GM19328 (cell line): ENCODE measurements at regions not wholly inside any gene's neighbourhood (a gene's known extent, or its start where the extent isn't known, plus 50 kb on each side); places are given as distances from the start of the nearest gene placed in this dataset.
"Not testable (repeated sequence)": the region's sequence is repeated elsewhere in the genome, so short reads cannot be mapped to it uniquely, and the experiment has no call there.

Source experiments
- ATAC-seq: cut with Tn5 transposase; IDR thresholded peaks from one replicate; pipeline ENCODE4 v1.9.1; 2021; ENCODE audit warnings: mild to moderate bottlenecking, moderate library complexity; ENCODE audit not compliant: unreplicated experiment

DNA sequence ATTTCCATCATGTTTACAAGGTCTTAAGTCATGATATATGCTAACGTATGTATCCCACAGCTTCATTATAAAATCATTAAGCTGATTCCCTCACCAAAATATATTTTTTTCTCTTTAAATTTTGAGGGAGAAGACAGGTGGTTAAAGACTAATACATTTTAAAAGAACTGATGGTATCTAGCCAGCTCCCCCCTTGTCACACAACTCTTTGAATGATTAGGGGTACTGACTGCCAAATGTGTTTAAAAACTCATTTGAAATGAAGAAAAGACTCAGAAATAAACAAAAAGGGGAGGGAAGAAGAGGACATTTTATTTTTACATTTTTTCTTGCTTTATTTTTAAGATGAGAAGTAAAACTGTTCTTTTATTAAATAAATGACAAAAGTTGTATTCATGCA, 805.3 kb downstream of the SATB2 start:
- no peak for ATAC-seq

- no peak for ATAC-seq
Measured at GRCh38 chr2:198645816-198646215, 811.9 kb downstream of the SATB2 start.

GRCh38 chr2:198641161-198641560, 816.6 kb downstream of the SATB2 start:
- ATAC-seq, result no peak

DNA sequence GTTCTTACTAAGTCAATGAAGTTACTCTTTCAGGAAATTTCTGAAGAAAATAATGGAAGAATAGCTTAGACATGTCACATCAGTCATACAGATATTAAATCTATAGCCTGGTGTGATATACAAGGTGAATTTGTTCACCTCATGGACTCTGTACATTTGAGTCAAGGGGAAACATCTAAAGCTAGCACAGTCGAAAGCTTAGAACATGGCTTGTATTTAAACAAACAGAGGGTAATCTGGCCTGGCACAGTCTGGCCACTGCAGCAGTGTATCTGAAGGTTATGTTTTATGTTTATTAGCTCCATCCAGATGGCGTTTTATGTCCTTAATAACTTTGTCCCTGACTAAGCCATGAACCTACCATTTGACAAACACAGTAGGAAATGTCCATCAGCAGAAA, 817.3 kb downstream of the SATB2 start:
- no peak for ATAC-seq

- ATAC-seq, result no peak
Measured at GRCh38 chr2:198639580-198639979, 818.2 kb downstream of the SATB2 start.

DNA sequence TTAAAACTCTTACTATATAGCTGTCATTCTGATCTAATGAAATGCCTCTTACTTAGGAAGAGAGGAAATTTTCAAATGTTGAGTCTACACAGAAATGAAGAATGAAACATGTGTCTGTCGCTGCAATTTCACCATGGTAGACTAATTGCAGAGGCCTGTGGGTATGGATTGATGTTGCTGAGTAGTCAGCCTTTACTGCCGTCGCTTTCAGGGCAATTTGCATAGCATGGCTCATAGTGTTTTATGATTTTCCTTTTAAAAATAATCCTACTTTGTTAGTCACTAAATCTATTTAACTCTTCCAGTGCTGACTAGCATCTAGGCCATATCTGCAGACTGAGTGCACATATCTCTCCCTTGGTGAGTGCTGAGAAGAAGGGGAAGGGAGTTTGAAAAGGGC, 819.2 kb downstream of the SATB2 start:
- no peak for ATAC-seq

GRCh38 chr2:198630384-198630783, 826.0 kb downstream of the PLCL1 start:
- ATAC-seq, result no peak

GRCh38 chr2:198628596-198628995, 824.2 kb downstream of the PLCL1 start:
- ATAC-seq, result no peak

- ATAC-seq, result no peak
Measured at GRCh38 chr2:198622986-198623730, 818.8 kb downstream of the PLCL1 start.

GRCh38 chr2:198615972-198616371, 811.6 kb downstream of the PLCL1 start:
- no peak for ATAC-seq

GRCh38 chr2:198611201-198611600, 806.8 kb downstream of the PLCL1 start:
- no peak for ATAC-seq

DNA sequence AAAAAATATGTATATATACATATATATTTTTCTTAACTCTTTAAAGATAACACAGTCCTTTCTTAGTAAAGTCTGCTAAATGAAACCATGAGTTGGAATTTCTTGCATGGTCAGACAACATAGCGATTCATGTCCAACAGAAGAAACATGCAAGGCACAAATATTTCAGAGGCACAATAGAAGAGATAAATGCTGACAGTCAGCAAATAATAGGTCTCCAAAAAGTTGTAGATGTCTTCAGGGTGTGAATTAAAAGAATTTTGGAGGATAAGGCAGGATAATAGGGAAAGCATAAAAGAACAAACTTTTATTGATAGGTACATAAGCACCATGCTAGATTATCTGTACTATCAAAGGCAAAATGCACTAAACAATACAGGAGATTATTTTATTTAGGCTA, 800.2 kb downstream of the PLCL1 start:
- no peak for ATAC-seq

- ATAC-seq, result not testable (repeated sequence)
Measured at GRCh38 chr2:198602986-198603385, 798.6 kb downstream of the PLCL1 start.

DNA sequence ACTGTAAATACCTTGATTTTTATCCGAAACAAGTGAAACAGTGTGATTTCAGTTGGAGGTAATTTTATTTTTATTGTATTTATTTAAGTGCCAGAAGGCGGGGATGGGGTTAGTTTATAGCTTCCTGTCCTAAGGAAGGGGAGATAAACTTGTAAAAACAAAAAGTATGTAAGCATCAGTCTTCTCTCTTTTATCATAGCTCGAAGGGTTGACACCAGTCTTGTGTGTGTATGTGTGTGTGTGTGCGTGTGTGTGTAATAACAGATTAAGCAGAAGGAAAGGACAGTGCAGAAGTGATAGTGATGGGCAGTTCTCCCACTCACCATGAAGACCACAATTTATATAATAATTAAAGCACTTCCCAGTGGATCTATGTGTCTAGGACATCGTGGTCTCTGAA, 793.3 kb downstream of the PLCL1 start:
- ATAC-seq, result no peak

- no peak for ATAC-seq
Measured at GRCh38 chr2:198596985-198597384, 792.6 kb downstream of the PLCL1 start.

- ATAC-seq, result no peak
Measured at GRCh38 chr2:198595721-198596120, 791.3 kb downstream of the PLCL1 start.

DNA sequence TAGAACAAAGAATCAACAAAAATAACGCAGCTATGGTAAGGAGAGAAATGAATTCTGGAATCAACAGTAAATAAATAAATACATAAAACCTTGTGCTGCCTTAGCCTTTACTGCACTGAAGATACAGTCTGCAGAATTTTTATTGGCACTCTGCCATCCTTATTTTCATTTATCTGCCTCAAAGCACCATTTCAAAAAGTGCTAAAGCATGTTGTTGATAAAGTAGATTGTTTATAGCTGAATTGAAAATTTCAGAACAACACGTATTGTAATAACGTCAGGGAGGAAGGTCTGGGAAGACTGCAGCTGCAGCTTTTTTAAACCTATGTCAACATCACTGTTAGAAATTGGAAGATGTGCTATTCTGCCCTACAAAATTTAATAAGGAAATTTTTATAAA, 787.2 kb downstream of the PLCL1 start:
- no peak for ATAC-seq

DNA sequence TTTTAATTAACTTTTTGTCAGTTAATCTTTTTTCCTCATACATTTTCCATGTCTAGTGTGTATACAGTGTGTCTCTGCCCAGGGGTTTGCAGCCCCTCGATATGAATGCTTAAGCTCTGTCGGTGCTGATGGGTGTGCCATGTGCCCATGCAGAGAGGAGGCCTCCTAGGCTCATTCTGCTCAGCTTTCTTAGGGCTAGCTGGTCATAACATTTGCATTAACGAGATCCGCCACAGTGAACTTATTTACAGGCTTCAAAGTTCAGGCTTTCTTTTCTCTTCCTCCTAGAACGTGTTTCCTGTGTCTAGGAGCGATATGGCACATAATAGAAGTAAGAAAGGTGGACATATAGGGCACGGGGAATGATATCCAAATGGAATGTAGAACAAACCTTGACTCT, 783.3 kb downstream of the PLCL1 start:
- no peak for ATAC-seq

DNA sequence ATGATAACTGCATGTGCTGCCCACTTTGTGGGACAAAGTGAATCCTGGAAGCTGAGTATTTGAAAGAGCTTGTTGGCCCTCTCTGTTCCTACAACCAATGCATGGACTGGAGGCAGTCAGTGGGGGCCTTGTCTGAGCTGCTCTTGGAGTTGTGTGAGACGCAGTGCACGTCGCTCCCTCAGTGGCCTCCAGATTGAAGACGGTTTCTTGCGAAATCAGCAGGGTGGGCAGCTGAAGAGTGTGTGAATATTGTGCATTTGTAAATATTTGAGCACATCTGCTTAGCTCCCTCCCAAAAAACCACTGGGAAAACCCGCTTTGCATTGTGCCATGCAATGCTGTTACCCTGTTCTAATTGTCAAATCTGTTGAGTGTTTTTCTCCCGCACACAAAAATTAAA, 782.8 kb downstream of the PLCL1 start:
- ATAC-seq, result no peak

DNA sequence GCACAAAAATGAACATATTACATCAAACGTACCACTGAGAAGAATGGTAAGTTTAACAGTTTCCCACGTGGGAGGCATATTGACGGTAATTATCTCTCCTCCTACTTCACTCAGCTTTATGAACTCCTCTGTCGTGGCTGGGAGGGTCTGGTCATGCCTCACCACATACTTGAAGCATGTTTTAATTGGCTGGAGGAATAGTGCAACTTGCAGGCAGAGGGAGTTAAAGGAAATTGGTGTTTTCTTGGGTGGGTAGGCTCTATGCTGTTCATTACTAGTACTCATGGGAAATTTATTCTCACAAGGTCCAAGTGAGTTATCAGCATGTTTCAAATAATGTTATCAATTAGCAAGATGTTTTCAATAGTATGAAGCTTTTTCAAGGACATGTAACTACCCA, 767.0 kb downstream of the PLCL1 start:
- no peak for ATAC-seq

DNA sequence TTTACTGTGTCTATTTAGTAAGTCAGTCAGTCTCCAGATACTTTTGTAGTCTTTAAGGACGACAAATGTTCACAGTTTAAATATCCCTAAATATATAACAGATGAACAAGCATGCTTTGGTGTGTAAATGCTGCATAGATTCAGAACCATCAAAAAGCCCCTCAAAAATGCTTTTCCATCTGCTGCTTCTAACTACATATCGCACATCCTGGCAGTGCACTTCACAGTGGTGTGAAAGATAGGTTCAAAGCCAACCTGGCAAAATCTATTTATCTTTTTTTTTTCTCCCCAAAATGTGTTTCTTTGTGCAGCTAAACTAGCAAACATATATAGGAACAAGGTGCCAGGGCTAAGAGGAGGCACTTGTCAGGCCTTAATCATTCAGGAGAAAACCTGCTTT, 753.8 kb downstream of the PLCL1 start:
- ATAC-seq, result no peak

GRCh38 chr2:198546122-198546521, 741.7 kb downstream of the PLCL1 start:
- no peak for ATAC-seq

DNA sequence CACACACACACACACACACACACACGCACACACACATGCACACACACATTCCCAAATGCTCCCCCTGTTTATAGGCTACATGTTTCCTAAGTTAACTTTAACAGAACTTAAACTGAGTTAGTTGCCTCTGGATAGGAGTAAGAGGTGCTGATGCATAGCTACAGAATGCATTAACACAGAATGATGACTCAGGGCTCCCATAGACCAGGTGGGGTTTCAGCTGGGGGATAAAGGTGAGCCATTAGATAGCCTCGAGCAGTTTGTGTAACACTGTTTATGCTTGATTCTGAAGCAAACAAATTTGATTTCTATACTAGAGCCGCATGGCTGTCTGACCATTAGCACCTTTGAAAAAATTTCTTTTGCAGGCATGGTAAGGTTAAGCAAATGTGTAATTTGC, 741.0 kb downstream of the PLCL1 start:
- ATAC-seq, result no peak
